Karpas-422 (cell line): ENCODE measurements at regions not wholly inside any gene's neighbourhood (a gene's known extent, or its start where the extent isn't known, plus 50 kb on each side); places are given as distances from the start of the nearest gene placed in this dataset.
"Not testable (repeated sequence)": the region's sequence is repeated elsewhere in the genome, so short reads cannot be mapped to it uniquely, and the experiment has no call there.

Experiments
- DNase-seq: peaks from one replicate; pipeline ENCODE4 v3.0.0-alpha.2; 2015
- H2AFZ ChIP-seq: fragments of 200-600 bp; sonication (generic); 2 replicates; pipeline ENCODE4 v1.6.1; 2014; ENCODE audit warnings: antibody characterized with exemption, low read length, mixed read lengths
- H3K27ac ChIP-seq: fragments of 200-600 bp; sonication (generic); 2 replicates; pipeline ENCODE4 v1.5.1; 2014; ENCODE audit warnings: mild to moderate bottlenecking, low read length, moderate library complexity
- H3K27me3 ChIP-seq: fragments of 200-600 bp; sonication (generic); 2 replicates; pipeline ENCODE4 v1.6.1; 2014; ENCODE audit warnings: low read length, mixed read lengths
- H3K36me3 ChIP-seq: fragments of 200-600 bp; sonication (generic); 2 replicates; pipeline ENCODE4 v1.6.1; 2014; ENCODE audit warnings: low read length, mixed read lengths; ENCODE audit not compliant: insufficient read depth
- H3K4me1 ChIP-seq: fragments of 200-600 bp; sonication (generic); 2 replicates; pipeline ENCODE4 v1.6.1; 2014; ENCODE audit warnings: mild to moderate bottlenecking, low read length, mixed read lengths
- H3K4me2 ChIP-seq: fragments of 200-600 bp; sonication (generic); 2 replicates; pipeline ENCODE4 v1.6.1; 2014; ENCODE audit warnings: low read length, low read depth, mild to moderate bottlenecking; ENCODE audit not compliant: poor library complexity, severe bottlenecking
- H3K4me3 ChIP-seq: fragments of 200-600 bp; sonication (generic); 2 replicates; pipeline ENCODE4 v1.5.1; 2014; ENCODE audit warnings: mild to moderate bottlenecking, antibody characterized with exemption, low read length, mixed read lengths
- H3K79me2 ChIP-seq: fragments of 200-600 bp; sonication (generic); 2 replicates; pipeline ENCODE4 v1.6.1; 2014; ENCODE audit warnings: mild to moderate bottlenecking, low read length, mixed read lengths
- H3K9ac ChIP-seq: fragments of 200-600 bp; sonication (generic); 2 replicates; pipeline ENCODE4 v1.6.0; 2014; ENCODE audit warnings: low read length
- H3K9me2 ChIP-seq: fragments of 200-600 bp; sonication (generic), shearing (Covaris generic); replicated peaks from 2 replicates; pipeline ENCODE4 v1.6.0; 2014; ENCODE audit warnings: mild to moderate bottlenecking, low read length, moderate library complexity; ENCODE audit not compliant: insufficient read depth
- H3K9me3 ChIP-seq: fragments of 300-700, 200-600 bp; sonication (generic); 2 replicates; pipeline ENCODE4 v1.6.1; 2014; ENCODE audit warnings: low read length, mixed read lengths
- H4K20me1 ChIP-seq: fragments of 200-600 bp; sonication (generic); 2 replicates; pipeline ENCODE4 v1.6.1; 2014; ENCODE audit warnings: mild to moderate bottlenecking, antibody characterized with exemption, low read length, low read depth; ENCODE audit not compliant: insufficient read depth

DNA sequence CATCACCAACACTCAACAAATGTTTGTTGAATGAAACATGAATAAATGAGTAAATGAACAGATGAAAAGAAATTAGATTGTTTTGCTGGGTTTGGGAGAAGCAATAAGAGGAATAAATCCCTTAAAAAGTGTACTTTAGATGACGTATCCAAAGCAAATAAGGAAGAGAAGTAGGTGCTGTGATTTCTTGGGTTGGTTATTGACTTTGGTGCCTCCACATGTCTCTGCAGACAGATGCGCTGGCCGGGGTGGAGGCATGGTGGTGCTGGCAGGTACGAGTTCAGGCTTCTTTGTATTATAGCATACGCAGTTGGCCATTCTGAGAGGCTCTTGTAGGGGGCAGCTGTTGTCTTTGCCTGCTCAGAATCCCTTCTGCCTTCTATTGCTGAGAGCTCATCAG, 178.9 kb downstream of the POLR2M start:
- H2AFZ ChIP-seq: no peak overlapping the region

DNA sequence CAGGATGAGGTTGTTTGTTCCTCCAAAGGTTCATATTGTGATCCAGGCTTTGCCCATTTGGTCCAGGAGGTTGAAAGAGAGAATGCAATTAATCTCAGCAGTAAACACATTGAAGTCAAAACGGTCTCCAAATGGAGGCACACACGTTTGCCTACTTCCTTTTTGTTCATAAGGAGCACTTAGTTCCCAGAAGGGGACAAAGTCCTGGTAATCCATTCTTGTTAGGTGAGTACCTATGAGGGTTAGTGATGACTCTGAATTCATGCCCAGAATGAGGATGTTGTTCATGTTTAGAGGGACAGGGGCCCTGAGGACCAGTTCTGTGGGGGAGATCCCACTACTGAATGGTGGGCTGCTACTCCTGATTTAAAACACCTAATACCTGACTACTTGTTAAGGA, 177.7 kb downstream of the ALDH1A2 start:
- Histone ChIP-seq H3K4me2 (no peak overlapping the region), H3K4me3 (no peak overlapping the region), H4K20me1 (no peaks in the 10 kb centered on the region), H3K79me2 (no peaks in the 10 kb centered on the region), H3K9ac (no peak overlapping the region), H3K9me2 (no peaks in the 10 kb centered on the region), H3K36me3 (no peaks in the 10 kb centered on the region), H2AFZ (no peak overlapping the region), H3K9me3 (no peaks in the 10 kb centered on the region), H3K4me1 (no peaks in the 10 kb centered on the region), H3K27me3 (no peaks in the 10 kb centered on the region), H3K27ac (no peak overlapping the region)
- DNase-seq: no peak

More for the DNA sequence above, 178.9 kb downstream of the POLR2M start:
- Histone ChIP-seq H3K36me3 (no peaks in the 10 kb centered on the region), H3K4me3 (no peak overlapping the region), H3K27ac (no peak overlapping the region), H3K4me1 (no peaks in the 10 kb centered on the region), H3K27me3 (no peaks in the 10 kb centered on the region), H3K9ac (no peak overlapping the region), H4K20me1 (no peaks in the 10 kb centered on the region), H3K79me2 (no peaks in the 10 kb centered on the region), H3K9me2 (no peaks in the 10 kb centered on the region), H3K9me3 (no peaks in the 10 kb centered on the region), H3K4me2 (no peak overlapping the region)
- no peak for DNase-seq

DNA sequence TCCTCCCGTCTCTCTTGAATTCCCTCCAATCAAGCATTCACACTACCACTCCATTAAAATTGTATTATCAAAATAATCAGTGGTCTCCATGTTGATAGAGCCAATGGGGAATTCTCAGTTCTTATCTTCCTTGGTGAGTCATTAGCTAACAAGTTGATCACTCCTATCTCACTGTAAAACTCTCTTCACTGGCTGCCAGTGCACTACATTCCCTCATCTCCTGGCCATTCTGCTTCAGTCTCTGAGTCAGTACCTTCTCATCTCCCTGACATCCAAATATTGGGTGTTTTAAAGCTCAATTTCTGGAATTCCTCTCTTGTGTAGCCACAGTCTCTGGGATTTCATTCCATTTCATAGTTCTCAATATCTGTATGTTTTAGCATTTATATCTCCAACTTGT, 175.2 kb downstream of the ALDH1A2 start:
- Histone ChIP-seq H3K36me3 (no peaks in the 10 kb centered on the region), H3K27me3 (no peaks in the 10 kb centered on the region), H3K9me3 (no peaks in the 10 kb centered on the region), H3K9me2 (no peaks in the 10 kb centered on the region), H3K4me3 (no peak overlapping the region), H3K27ac (no peak overlapping the region), H4K20me1 (no peaks in the 10 kb centered on the region), H3K4me1 (no peaks in the 10 kb centered on the region), H2AFZ (no peak overlapping the region), H3K79me2 (no peaks in the 10 kb centered on the region), H3K4me2 (no peak overlapping the region), H3K9ac (no peak overlapping the region)
- no peak for DNase-seq

DNA sequence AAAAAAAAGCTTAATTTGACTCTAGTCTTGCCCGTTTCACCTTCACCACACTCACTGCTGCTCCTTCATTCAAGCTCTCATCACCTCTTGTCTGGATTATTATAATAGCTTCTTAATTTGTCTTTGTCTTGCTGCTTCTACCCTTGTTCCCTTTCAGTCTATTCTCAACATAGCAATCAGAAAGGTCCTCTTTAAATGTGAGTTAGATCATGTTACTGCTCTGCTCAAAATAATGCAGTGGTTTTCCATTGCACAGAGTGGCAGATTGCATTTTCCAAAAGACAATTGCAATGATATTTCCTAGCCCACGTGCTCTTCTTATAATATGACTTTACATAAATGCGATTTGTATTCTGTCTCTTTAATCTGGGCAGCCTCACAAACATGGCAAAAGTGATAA, 174.6 kb downstream of the ALDH1A2 start:
- Histone ChIP-seq H3K9me3 (no peaks in the 10 kb centered on the region), H3K4me3 (no peak overlapping the region), H3K4me2 (no peak overlapping the region), H4K20me1 (no peaks in the 10 kb centered on the region), H3K9me2 (no peaks in the 10 kb centered on the region), H3K9ac (no peak overlapping the region), H3K4me1 (no peaks in the 10 kb centered on the region), H3K27me3 (no peaks in the 10 kb centered on the region), H3K79me2 (no peaks in the 10 kb centered on the region), H2AFZ (no peak overlapping the region), H3K27ac (no peak overlapping the region), H3K36me3 (no peaks in the 10 kb centered on the region)
- DNase-seq: no peak

DNA sequence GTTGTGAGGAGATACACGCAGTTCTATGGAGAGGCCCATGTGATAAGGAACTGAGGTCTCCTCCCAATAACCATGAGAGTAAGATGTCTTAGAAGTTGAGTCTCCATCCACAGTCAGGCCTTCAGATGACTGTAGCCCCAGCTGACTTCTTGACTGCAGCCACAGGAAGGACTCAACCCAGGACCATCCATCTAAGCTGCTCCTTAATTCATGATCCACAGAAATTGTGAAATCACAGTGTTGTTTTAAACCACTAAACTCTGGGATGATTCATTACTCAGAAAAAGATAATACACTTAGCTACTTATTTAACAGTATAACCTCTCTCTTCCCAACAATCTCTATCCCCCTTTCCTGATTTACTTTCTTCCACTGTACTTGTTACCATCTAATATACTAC, 173.3 kb downstream of the ALDH1A2 start:
- Histone ChIP-seq H4K20me1 (no peaks in the 10 kb centered on the region), H2AFZ (no peak overlapping the region), H3K79me2 (no peaks in the 10 kb centered on the region), H3K4me2 (no peak overlapping the region), H3K9me2 (no peaks in the 10 kb centered on the region), H3K9ac (no peak overlapping the region), H3K36me3 (no peaks in the 10 kb centered on the region), H3K27me3 (no peaks in the 10 kb centered on the region), H3K4me1 (no peaks in the 10 kb centered on the region), H3K27ac (no peak overlapping the region), H3K4me3 (no peak overlapping the region), H3K9me3 (no peaks in the 10 kb centered on the region)
- no peak for DNase-seq

DNA sequence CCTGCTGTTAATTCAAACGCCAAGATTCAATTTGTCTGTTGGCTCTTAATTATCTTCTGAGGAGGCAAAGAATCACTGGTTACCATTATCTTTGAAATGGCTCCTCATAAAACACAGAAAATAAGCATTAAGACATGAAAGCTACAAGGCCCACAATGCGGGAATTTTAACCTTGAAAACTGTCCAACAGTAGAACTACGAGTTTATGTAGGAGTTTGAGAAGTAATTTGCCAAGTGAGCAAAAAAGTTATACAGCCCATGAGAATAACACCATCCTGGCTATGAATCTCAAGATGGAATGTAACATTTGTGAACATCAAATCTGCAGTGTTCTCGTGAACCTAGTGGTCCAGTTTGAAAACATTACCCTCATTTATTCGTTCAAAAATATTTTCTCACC, 172.5 kb downstream of the ALDH1A2 start:
- H3K36me3 ChIP-seq: no peaks in the 10 kb centered on the region
- no peak for DNase-seq
- no peak overlapping the region for H3K9ac ChIP-seq
- H3K9me2 ChIP-seq: no peaks in the 10 kb centered on the region
- no peaks in the 10 kb centered on the region for H4K20me1 ChIP-seq
- no peak overlapping the region for H3K27ac ChIP-seq
- no peaks in the 10 kb centered on the region for H3K79me2 ChIP-seq
- H3K27me3 ChIP-seq: no peaks in the 10 kb centered on the region
- H2AFZ ChIP-seq: no peak overlapping the region
- no peaks in the 10 kb centered on the region for H3K9me3 ChIP-seq
- no peak overlapping the region for H3K4me2 ChIP-seq
- no peak overlapping the region for H3K4me3 ChIP-seq
- no peaks in the 10 kb centered on the region for H3K4me1 ChIP-seq

DNA sequence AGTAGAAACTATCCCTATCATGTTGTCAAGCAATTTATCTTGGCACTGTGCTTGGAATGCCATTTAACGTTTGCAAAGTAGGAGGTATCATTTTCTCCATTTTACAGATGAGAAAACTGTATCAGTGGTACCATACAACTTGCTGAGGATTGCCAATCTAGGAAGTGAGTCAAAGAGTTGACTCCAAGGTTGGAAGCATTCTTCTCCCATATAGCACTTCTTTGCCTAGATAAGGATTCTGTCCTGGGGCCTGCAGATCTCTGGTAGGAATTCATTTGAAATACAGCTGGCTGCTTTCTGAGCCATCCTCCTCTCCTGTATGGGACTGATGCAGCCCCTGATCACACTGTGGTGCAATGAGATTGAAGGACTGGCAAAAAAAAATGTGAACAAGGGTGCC, 170.2 kb downstream of the ALDH1A2 start:
- Histone ChIP-seq H4K20me1 (no peaks in the 10 kb centered on the region), H3K9me2 (no peaks in the 10 kb centered on the region), H3K27ac (no peak overlapping the region), H3K4me3 (no peak overlapping the region), H3K9me3 (no peaks in the 10 kb centered on the region), H3K27me3 (no peaks in the 10 kb centered on the region), H3K36me3 (no peaks in the 10 kb centered on the region), H3K4me1 (no peaks in the 10 kb centered on the region), H3K4me2 (no peak overlapping the region), H3K9ac (no peak overlapping the region), H2AFZ (no peak overlapping the region), H3K79me2 (no peaks in the 10 kb centered on the region)
- DNase-seq: no peak

DNA sequence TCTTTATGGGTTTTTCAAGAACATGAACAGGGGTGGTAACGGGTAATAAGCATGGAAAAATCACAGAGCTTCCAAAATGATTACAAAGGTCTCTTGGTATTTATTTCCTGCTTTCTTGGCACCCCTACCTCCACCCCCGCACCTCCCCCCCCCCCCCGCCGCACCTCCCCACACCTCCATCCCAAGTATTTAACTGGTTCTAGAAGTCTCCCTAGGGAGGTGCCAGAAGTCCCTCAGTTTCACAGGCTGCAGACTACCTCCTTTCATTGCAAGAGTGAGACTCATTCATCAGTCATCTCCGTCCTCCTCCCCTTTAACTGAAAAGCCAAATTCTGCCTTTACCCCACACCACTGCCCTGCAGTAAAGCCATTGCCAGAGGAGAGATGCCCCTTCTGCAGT, 169.4 kb downstream of the ALDH1A2 start:
- Histone ChIP-seq H3K27me3 (no peaks in the 10 kb centered on the region), H3K4me1 (no peaks in the 10 kb centered on the region), H3K36me3 (no peaks in the 10 kb centered on the region), H3K27ac (no peak overlapping the region), H3K79me2 (no peaks in the 10 kb centered on the region), H3K9ac (no peak overlapping the region), H3K9me3 (no peaks in the 10 kb centered on the region), H3K4me2 (no peak overlapping the region), H3K9me2 (no peaks in the 10 kb centered on the region), H2AFZ (no peak overlapping the region), H3K4me3 (no peak overlapping the region), H4K20me1 (no peaks in the 10 kb centered on the region)
- no peak for DNase-seq

DNA sequence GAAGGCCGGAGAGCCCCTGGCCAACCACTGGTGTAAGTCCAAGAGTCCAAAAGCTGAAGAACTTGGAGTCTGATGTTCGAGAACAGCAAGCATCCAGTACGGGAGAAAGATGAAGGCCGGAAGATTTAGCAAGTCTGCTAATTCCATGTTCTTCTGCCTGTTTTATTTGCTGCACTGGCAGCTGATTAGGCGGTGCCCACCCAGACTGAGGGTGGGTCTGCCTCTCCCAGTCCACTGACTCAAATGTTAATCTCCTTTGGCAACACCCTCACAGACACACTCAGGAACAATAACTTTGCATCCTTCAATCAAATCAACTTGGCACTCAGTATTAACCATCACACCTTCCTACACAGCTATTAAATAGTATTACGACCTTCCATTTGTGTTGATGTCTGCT, 168.6 kb downstream of the ALDH1A2 start:
- not testable (repeated sequence) for H3K9ac ChIP-seq, H3K4me2 ChIP-seq, H3K9me2 ChIP-seq, H3K4me3 ChIP-seq, H4K20me1 ChIP-seq, H3K79me2 ChIP-seq, H3K9me3 ChIP-seq, H3K27ac ChIP-seq, H3K36me3 ChIP-seq, H2AFZ ChIP-seq, H3K27me3 ChIP-seq, H3K4me1 ChIP-seq, DNase-seq
